HUES48 (cell line): ENCODE measurements at regions not wholly inside any gene's neighbourhood (a gene's known extent, or its start where the extent isn't known, plus 50 kb on each side); places are given as distances from the start of the nearest gene placed in this dataset.
"Not testable (repeated sequence)": the region's sequence is repeated elsewhere in the genome, so short reads cannot be mapped to it uniquely, and the experiment has no call there.

ENCODE experiments used
- H3K27ac ChIP-seq: one replicate; pipeline ENCODE4 v1.7.0; 2013; ENCODE audit warnings: low read depth, low read length, inconsistent platforms
- H3K27me3 ChIP-seq: 2 replicates; pipeline ENCODE4 v1.6.1; 2013; ENCODE audit warnings: mild to moderate bottlenecking, low read length; ENCODE audit not compliant: control insufficient read depth, insufficient read depth
- H3K36me3 ChIP-seq: 2 replicates; pipeline ENCODE4 v1.6.1; 2013; ENCODE audit warnings: low read length; ENCODE audit not compliant: control insufficient read depth, insufficient read depth
- H3K4me1 ChIP-seq: 2 replicates; pipeline ENCODE4 v1.6.1; 2013; ENCODE audit warnings: mild to moderate bottlenecking, low read length; ENCODE audit not compliant: control insufficient read depth, insufficient read depth
- H3K4me3 ChIP-seq: 2 replicates; pipeline ENCODE4 v1.5.1; 2013; ENCODE audit warnings: mild to moderate bottlenecking, low read depth, low read length
- H3K9ac ChIP-seq: 2 replicates; pipeline ENCODE4 v1.6.1; 2013; ENCODE audit warnings: mild to moderate bottlenecking, low read depth, low read length, moderate library complexity
- H3K9me3 ChIP-seq: 2 replicates; pipeline ENCODE4 v1.6.1; 2013; ENCODE audit warnings: low read length; ENCODE audit not compliant: control insufficient read depth, insufficient read depth

DNA sequence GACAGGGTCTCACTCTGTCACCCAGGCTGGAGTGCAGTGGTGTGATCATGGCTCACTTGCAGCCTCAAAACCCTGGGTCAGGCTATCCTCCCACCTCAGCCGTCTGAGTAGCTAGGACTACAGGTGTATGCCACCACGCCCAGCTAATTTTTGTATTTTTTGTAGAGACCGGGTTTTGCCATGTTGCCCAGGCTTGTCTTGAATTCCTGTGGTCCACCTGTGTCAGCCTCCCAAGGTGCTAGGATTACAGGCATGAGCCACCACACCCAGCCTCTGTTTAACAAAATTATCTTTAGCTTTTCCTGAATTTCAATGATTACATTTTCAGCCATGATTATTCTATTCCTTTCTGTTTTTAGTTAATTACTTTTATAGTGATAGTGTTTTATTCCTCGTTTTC, 255.1 kb upstream of the MGAT5 start:
- not testable (repeated sequence) for H3K9ac ChIP-seq, H3K27me3 ChIP-seq, H3K36me3 ChIP-seq, H3K27ac ChIP-seq, H3K4me1 ChIP-seq, H3K9me3 ChIP-seq, H3K4me3 ChIP-seq

DNA sequence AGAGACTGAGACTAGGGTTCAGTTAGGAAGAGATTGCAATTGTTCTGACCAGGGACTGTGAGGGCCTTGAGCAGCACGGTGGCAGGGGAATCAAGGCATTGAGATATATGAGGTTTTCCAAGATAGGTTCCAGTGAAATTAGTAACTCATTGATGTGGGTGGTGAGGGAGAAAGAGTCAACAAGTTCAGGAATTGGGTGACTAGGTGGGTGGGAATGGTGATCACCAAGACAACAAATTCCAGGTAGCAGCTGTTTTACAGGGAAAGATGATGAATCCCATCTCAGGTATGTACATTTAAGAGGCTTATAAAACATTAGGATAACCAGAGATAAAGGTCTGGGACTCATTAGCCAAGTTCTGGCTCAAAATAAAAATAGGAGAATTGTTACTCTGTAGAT, 251.5 kb upstream of the MGAT5 start:
- H3K4me1 ChIP-seq, result no peaks in the 10 kb centered on the region
- H3K36me3 ChIP-seq, result no peaks in the 10 kb centered on the region
- H3K27ac ChIP-seq, result no peak overlapping the region
- no peaks in the 10 kb centered on the region for H3K27me3 ChIP-seq
- H3K9ac ChIP-seq, result no peak overlapping the region
- H3K4me3 ChIP-seq, result no peak overlapping the region
- no peaks in the 10 kb centered on the region for H3K9me3 ChIP-seq

DNA sequence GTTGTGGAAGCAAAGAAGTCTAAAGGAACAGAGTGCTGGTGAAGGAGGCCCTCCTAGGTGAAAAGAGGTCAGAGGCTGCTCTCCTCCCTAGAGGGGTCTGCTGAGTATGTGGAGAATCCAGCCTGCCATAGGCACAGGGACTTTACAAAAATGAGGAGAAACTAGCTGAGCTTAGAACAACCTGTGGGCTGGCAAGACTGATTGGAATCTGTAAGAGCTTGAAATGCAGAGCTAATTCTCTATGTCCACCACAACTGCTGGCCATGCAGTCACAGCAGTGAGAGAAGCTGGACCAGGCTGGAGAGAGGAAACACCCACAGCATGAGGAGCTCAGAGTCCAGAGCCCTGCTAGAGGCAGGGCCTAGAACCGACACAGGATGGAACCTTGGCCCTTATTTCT, 251.0 kb upstream of the MGAT5 start:
- Histone ChIP-seq H3K9ac (no peak overlapping the region), H3K9me3 (no peaks in the 10 kb centered on the region), H3K36me3 (no peaks in the 10 kb centered on the region), H3K4me3 (no peak overlapping the region), H3K4me1 (no peaks in the 10 kb centered on the region), H3K27me3 (no peaks in the 10 kb centered on the region), H3K27ac (no peak overlapping the region)

DNA sequence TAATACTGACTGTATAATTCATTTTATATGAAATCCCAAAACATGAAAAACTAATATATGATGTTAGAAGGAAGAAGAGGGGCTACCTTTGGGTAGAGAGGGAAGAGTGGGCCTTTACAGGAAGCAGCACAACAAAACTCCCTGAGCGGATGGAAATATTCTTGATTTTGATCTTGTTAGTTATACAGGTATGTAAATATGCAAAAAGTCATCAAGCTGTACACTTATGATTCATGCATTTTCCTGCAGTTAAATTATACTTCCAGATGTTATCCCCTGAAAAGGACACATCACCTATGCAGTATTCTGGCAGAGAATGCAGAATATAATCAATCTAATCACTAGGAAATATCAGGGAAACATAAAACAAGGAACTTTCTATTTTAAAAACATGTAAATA, 249.4 kb upstream of the MGAT5 start:
- Histone ChIP-seq H3K9me3 (no peaks in the 10 kb centered on the region), H3K4me3 (no peak overlapping the region), H3K27me3 (no peaks in the 10 kb centered on the region), H3K27ac (no peak overlapping the region), H3K9ac (no peak overlapping the region), H3K4me1 (no peaks in the 10 kb centered on the region), H3K36me3 (no peaks in the 10 kb centered on the region)

DNA sequence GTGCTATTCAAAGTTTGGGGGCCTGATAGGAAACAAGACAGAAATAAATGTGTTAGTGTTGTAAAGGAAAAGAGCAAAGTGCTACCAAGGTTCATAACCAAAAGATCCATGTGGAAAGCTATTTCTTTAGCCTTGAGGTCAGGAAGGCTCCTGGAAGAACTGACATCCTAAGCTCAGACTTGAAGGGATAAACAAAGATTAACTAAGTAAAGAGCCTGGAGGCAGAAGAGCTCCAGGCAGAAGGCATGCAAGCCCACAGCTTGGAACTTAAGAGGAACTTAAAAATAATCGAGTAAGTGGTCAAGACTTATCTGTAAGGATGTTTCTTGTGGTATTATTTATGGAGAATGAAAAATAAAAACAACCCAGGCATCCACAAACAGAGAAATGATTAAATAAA, 245.0 kb upstream of the MGAT5 start:
- H3K9ac ChIP-seq, result no peak overlapping the region
- H3K9me3 ChIP-seq, result no peaks in the 10 kb centered on the region
- no peaks in the 10 kb centered on the region for H3K4me1 ChIP-seq
- no peak overlapping the region for H3K4me3 ChIP-seq
- no peaks in the 10 kb centered on the region for H3K36me3 ChIP-seq
- no peak overlapping the region for H3K27ac ChIP-seq
- H3K27me3 ChIP-seq, result no peaks in the 10 kb centered on the region

DNA sequence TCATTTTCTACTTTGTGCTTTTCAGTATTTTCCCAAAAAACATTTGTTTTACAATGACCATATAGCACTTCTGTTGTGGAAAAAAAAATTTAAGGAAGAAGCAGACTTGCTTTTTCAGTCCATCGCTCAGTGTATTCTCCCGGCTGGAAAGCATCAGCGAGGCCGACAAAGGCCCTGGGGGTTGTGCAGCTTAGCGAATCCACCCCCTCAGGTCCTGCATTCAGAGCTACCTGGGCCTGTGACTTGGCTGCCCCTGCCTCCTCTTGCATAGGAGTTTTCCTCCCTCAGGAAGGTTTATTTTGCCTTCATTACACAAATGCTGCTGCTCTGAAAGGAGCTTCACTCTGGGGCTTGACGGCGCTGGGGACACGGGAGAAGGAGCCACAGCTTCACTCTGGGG, 244.4 kb upstream of the MGAT5 start:
- no peak overlapping the region for H3K4me3 ChIP-seq
- no peaks in the 10 kb centered on the region for H3K4me1 ChIP-seq
- no peaks in the 10 kb centered on the region for H3K9me3 ChIP-seq
- H3K27ac ChIP-seq, result no peak overlapping the region
- no peaks in the 10 kb centered on the region for H3K36me3 ChIP-seq
- H3K27me3 ChIP-seq, result no peaks in the 10 kb centered on the region
- no peak overlapping the region for H3K9ac ChIP-seq

DNA sequence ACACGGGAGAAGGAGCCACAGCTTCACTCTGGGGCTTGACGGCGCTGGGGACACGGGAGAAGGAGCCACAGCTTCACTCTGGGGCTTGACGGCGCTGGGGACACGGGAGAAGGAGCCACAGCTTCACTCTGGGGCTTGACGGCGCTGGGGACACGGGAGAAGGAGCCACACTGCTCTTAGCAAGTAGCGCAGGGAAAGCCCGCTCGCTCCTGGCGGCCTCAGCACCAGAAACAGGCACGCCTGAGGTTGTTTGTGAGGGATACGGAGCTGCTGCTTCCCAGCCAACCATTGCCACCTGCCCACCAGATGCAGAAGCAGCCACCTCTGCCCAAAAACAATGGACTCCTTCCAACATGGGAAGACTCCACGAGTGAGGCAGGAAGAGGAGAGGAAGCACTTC, 244.0 kb upstream of the MGAT5 start:
- not testable (repeated sequence) for H3K9me3 ChIP-seq, H3K27ac ChIP-seq, H3K4me1 ChIP-seq, H3K27me3 ChIP-seq, H3K4me3 ChIP-seq, H3K36me3 ChIP-seq, H3K9ac ChIP-seq

DNA sequence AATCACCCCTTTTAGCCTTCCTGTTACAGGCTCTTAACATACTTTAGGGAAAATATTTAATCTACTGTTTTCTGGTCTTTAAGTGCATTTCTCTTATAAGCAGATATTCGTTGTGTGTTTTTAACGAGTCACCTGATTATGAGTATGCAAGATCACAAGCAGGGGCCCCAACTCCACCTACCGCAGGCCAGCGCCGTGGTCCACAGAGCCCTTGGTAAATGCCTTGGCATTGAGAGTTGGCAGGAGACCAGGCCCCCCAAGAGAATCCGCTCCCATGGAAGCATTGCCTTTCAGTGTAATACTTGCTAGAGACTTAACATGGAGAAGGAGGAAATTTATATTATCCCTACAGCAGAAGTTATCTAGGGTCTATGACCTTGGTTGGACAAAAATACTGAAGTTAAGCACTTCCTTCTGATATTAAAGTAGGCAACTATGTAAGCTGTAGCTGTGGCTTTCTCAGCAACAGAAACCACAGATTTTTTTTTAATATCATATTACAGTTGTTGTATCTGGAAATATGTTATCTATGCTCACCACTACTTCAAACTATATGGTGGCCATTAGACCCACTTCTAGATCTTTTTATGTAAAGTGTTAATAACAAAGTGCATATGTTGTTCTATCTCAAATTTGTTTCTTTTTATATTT, 241.8 kb upstream of the MGAT5 start:
- H3K27ac ChIP-seq, result no peak overlapping the region
- H3K9me3 ChIP-seq, result no peaks in the 10 kb centered on the region
- H3K4me1 ChIP-seq, result no peaks in the 10 kb centered on the region
- H3K4me3 ChIP-seq, result no peak overlapping the region
- H3K9ac ChIP-seq, result no peak overlapping the region
- no peaks in the 10 kb centered on the region for H3K27me3 ChIP-seq
- H3K36me3 ChIP-seq, result no peaks in the 10 kb centered on the region

DNA sequence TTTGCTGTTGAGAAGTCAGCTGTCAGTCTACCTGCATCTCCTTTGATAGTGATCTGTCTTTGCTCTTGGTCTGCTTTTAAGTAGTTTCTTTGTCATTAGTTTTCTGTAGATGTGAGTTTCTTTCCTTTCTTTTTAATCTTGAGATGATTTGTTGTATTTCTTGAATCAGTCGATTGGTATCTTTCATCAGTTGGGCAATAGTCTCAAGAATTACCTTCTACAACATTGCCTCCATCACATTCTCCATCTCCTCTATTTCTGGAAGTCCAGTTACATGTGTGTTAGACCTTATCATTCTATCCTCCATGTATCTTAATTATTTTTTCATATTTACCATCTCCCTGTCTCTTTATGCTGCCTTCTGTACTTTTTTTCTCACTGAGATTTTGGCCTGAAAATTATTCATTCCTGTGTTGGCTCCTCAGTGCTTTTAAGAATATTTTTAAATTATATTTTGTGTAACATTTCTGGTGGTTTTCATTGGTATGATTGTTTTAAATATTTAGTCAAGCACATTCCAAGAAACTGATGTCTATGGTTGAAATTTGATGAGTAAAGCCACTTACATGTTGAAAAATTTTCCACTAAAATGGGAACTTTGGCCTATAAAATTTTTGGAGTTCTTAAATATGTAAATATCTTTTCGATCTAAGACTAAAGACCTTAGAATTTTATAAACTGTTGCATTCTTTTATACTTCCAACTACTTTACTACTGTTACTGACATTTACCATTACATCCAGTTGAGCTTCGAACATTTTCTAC, 239.5 kb upstream of the MGAT5 start:
- Histone ChIP-seq H3K9ac (no peak overlapping the region), H3K4me1 (peaks cover 11% of the 10 kb centered on the region), H3K9me3 (no peaks in the 10 kb centered on the region), H3K27ac (no peak overlapping the region), H3K36me3 (no peaks in the 10 kb centered on the region), H3K4me3 (no peak overlapping the region), H3K27me3 (no peaks in the 10 kb centered on the region)

DNA sequence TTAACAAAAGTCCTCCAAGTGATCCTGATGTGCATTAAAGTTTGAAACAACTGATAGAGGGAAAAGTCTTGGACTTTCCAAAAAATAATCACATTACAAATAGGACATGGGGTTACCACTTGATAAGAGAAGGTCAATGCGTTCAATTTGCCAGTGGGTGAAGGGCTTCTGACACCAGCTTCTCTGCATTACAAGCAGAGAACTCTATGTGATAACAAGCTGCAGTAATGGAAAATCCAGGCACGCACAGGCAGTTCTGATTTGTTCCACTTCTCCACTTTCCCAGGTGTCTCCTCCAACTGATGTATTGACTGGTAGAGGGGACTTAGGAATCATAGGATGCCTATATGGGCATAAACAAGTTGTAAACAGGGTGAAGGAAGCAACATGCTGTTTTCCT, 234.0 kb upstream of the MGAT5 start:
- Histone ChIP-seq H3K4me3 (no peak overlapping the region), H3K9me3 (no peaks in the 10 kb centered on the region), H3K4me1 (peaks cover 14% of the 10 kb centered on the region), H3K36me3 (no peaks in the 10 kb centered on the region), H3K9ac (no peak overlapping the region), H3K27me3 (no peaks in the 10 kb centered on the region), H3K27ac (no peak overlapping the region)

DNA sequence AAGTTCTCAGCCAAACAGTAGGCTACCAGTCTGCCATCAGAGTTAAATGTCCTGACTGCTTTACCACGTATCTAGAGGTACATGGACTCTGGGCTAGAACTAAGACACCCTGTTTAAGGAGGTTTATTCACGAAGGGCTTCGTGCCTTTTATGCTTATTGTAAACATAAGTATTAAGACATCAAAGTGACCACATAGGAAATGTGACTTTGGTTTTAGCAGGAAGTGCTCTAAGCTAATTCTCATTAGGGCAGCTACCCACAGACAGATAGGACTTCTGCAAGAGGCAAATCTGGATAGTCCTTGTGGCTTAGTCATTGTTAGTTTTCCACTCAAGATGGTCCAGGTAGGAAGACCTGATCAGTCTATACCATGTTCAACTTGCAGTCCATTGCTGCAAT, 233.3 kb upstream of the MGAT5 start:
- Histone ChIP-seq H3K4me3 (no peak overlapping the region), H3K9ac (no peak overlapping the region), H3K4me1 (peaks cover 14% of the 10 kb centered on the region), H3K36me3 (no peaks in the 10 kb centered on the region), H3K27ac (no peak overlapping the region), H3K9me3 (no peaks in the 10 kb centered on the region), H3K27me3 (no peaks in the 10 kb centered on the region)
